GM21619 (cell line): ENCODE measurements at regions not wholly inside any gene's neighbourhood (a gene's known extent, or its start where the extent isn't known, plus 50 kb on each side); places are given as distances from the start of the nearest gene placed in this dataset.
"Not testable (repeated sequence)": the region's sequence is repeated elsewhere in the genome, so short reads cannot be mapped to it uniquely, and the experiment has no call there.

Experiments
- ATAC-seq: cut with Tn5 transposase; IDR thresholded peaks from one replicate; pipeline ENCODE4 v1.9.1; 2021; ENCODE audit not compliant: unreplicated experiment

GRCh38 chr9:79395228-79395627 lies 176.5 kb upstream of the TLE4 start:
- no peak for ATAC-seq

GRCh38 chr9:79395755-79396154 lies 176.0 kb upstream of the TLE4 start:
- no peak for ATAC-seq

DNA sequence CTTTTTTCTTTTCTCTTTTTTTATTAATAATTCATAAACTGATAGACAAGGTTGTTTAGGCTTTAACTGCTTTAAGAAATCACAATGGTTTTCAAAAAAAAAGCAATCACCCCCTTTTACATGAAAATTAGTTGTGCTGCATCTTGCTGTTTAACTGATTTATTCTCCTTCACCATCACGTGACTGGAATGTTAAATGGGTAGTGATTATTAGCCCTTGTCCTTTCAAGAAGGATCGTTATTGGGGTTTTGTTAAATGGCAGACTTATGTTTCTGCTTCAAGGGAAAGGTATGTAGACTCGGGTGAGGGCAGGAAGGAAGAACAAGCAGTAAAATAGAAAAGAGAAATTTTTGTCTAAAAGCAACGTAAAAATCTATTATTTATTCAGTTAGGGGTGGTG lies 175.6 kb upstream of the TLE4 start:
- ATAC-seq, result no peak

GRCh38 chr9:79403495-79403894 lies 168.3 kb upstream of the TLE4 start:
- ATAC-seq, result no peak

- ATAC-seq, result no peak
Measured at GRCh38 chr9:79408200-79408599, 163.6 kb upstream of the TLE4 start.

DNA sequence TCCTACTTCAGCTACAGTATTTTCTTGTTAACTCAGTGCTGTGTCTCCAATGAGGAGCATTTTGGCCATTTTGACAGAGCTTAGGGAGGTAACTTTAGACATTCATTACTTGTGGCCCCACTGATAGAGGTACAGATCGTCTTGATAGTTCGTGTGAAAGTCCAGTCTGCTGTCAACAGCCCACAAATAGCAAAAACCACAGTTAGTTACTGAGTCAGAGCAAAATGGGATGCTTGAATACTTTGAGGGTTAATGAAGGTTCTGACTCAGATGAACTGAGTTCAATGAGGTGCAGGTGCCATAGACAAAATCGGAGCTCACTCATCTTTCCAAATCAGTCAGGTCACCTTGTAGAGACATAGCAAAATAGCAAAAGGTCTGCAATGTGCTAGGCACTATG lies 163.1 kb upstream of the TLE4 start:
- ATAC-seq, result peak; percentile 66

DNA sequence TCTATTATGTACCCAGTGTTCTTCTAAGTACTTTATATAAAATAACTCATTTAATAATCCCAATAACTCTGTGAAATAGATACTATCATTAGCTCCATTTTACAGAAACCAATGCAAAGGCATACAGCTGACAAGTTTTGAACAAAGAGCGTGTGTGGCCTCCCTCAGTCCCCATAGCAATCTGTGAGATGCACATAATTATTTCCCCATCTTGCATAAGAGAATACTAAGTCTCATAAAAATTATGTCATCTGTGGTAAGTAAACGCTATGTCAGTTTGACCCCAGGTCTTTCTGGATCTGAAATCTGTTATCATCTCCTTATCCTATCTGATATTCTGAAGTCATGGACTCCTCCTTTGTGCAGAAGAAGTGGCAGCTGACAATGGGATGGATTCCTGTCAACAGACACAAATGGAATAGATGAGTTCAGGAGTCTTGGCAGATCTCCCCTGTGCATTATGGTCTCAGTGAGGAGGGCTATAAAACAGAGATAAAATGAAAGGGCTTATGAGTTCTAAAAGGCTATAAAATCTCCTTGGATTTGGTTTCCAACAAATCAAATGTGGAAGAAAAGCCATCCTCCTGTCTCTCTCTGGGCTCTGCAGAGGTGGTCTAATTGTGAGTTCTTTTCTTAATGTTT lies 162.5 kb upstream of the TLE4 start:
- no peak for ATAC-seq

GRCh38 chr9:79425840-79426239 lies 145.9 kb upstream of the TLE4 start:
- ATAC-seq, result no peak

DNA sequence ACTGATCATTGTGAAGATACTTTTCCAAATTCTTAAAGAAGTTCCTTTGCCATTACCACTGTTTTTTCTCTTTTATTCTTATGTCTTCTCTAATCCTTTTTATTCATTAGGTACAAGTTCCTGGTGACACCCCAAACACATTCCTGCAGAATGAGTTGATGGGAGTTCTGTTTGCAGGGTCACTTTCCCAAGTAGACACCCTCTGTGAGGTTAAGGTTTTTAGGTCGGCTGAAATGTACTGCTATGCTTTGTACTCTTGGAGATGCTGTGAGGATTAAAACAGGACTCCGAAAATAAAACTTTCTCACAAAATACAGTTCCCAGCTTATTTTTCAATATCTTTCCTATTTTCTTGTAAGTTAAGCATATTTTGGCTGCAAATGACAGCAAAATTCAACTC lies 143.3 kb upstream of the TLE4 start:
- ATAC-seq, result no peak

GRCh38 chr9:79430619-79431018 lies 141.1 kb upstream of the TLE4 start:
- ATAC-seq, result no peak

- ATAC-seq, result no peak
Measured at GRCh38 chr9:79431019-79431679, 140.6 kb upstream of the TLE4 start.

DNA sequence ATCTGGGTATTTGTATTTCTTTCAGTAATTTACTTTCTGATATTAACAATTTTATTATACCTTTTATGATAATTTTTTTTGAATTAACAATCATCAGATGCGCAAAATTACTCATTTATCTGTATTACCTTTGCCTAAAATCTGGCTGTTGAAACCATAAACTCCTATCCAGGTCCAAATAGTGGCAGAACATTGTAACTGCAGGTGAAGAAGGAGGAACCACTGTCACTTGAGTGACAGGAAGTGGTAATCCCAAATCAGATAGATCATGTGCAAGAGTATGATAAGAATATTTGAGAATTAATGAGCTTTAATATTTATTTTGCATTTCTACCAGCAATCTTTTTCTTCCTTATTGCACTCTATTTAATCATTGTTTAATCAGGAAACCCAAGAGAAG lies 139.3 kb upstream of the TLE4 start:
- ATAC-seq, result no peak

DNA sequence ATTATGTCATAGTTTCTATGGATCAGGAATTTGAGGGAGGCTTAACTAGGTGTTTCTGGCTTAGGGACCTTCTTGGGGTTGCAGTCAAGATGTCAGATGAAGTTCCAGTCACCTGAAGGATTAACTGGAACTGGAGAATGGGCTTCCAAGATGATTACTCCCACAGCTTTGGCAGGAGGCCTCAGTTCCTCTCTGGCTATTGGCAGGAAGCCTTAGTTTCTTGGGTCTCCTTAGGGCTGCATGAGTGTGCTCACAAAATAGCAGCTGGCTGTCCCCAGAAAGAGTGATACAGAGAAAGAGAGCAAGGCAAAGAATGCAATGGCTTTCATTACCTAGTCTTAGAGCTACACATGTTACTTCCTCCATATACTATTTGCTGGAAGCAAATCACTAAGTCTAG lies 138.1 kb upstream of the TLE4 start:
- no peak for ATAC-seq

DNA sequence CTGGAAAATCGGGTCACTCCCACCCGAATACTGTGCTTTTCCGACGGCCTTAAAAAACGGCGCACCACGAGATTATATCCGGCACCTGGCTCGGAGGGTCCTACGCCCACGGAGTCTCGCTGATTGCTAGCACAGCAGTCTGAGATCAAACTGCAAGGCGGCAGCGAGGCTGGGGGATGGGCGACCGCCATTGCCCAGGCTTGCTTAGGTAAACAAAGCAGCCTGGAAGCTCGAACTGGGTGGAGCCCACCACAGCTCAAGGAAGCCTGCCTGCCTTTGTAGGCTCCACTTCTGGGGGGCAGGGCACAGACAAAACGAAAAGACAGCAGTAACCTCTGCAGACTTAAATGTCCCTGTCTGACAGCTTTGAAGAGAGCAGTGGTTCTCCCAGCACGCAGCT lies 132.5 kb upstream of the TLE4 start:
- ATAC-seq, result not testable (repeated sequence)

DNA sequence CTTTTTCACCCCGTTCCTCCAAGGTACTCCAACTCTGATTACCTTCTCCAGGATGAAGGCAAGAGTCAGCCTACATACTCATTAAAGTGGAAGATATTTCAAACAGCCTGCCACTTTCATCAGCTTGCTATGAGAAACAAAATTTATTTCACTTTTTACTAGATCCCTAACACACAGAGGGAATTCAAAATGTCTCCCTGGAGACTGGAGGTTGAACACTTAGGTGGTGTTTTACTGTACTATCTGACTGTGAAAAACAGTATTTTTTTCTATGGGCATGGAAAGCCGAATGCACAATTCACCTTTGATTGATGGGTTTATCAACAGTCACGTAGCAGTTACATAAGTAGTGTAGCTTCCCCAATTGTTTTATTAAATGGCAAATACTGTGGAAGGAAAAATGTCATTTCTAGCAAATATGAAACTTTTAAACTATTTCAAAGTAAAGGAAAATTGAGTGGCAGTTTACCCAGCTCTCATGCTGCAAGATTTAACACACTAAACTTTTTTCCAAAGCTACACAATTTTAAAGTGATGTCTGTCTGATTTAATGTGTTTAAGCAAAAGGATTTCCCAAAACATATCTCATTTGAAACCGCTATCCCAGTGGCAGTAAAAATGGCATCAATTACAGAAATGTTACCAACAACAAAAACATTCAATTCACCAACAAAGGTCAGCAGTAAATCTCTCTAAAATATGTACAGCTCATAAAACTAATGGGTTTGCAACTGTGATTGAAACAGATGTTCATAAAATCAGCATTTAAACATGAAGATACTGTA lies 125.0 kb upstream of the TLE4 start:
- no peak for ATAC-seq

DNA sequence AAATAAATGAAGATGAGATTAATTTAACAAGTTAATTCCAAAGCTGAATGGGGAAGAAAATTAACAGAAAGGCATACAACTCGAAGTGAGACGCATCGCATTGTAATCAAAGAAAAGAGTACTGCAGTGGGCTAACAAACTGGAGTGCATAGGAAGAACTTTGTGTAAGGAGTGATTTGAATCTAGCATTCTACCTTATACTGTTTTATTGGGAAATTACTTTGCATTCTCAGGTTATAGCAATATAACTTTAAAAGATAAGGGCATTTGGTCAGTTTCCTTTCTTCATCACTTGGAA lies 124.5 kb upstream of the TLE4 start:
- no peak for ATAC-seq

- no peak for ATAC-seq
Measured at GRCh38 chr9:79447762-79448161, 124.0 kb upstream of the TLE4 start.

- no peak for ATAC-seq
Measured at GRCh38 chr9:79452265-79452664, 119.5 kb upstream of the TLE4 start.

- ATAC-seq, result no peak
Measured at GRCh38 chr9:79461712-79462111, 110.1 kb upstream of the TLE4 start.

GRCh38 chr9:79465156-79465555 lies 106.6 kb upstream of the TLE4 start:
- ATAC-seq, result no peak

GRCh38 chr9:79469164-79469563 lies 102.6 kb upstream of the TLE4 start:
- no peak for ATAC-seq

DNA sequence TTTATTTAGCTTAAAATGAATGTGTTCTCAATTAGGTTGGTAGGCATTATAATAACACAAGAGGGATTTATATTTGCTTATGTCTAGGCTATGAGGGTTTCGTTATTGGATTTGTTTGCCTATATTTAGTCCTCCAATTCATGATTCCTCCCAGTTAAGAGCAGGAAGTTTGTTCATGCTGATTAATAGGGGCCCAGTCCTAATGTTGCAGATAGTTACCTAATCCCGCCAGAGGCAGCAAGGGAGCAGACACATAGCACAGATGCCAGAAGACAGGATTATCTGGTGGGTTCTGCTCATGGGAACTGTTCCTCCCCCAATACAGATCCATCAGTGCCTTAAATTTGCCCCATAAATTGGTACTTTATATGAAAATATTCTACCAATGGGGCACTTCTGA lies 100.8 kb upstream of the TLE4 start:
- ATAC-seq, result no peak
